H1 (cell line): ENCODE measurements at regions not wholly inside any gene's neighbourhood (a gene's known extent, or its start where the extent isn't known, plus 50 kb on each side); places are given as distances from the start of the nearest gene placed in this dataset.

Experiments
- CTCF ChIA-PET: fragments of 300-600 bp; sonication (Branson Sonifier 250); formaldehyde crosslinking; loops from one replicate; lab custom pipeline; 2021; ENCODE audit not compliant: partially characterized antibody; lab: Charles Lee
- POLR2A ChIA-PET: fragments of 300-600 bp; sonication (Branson Sonifier 250); formaldehyde crosslinking; loops from one replicate; lab custom pipeline; 2021; ENCODE audit warnings: inconsistent platforms; ENCODE audit not compliant: partially characterized antibody; lab: Charles Lee
- DNase-seq, 2 experiments: peaks; one replicate each; pipeline versions ENCODE4 v3.0.0 to v3.0.0-alpha.2; 2010 to 2022; ENCODE audit warnings: low spot score in 2 of 2, low read depth in 1 of 2, mixed read lengths in 1 of 2
- FAIRE-seq: peaks from 2 replicates; lab custom pipeline; 2011; peaks lifted over from hg19 to GRCh38; lab: Jason Lieb, UNC
- H2AFZ ChIP-seq: 2 replicates; pipeline ENCODE4 v1.8.1; 2012; ENCODE audit warnings: low read length, inconsistent platforms
- H2AK5ac ChIP-seq: 2 replicates; pipeline ENCODE4 v1.6.1; 2013; ENCODE audit warnings: low read depth, low read length
- H2BK120ac ChIP-seq: replicated peaks from 2 replicates; pipeline ENCODE3; 2013; ENCODE audit warnings: low read depth, low read length, inconsistent platforms
- H2BK12ac ChIP-seq: 2 replicates; pipeline ENCODE4 v1.6.1; 2013; ENCODE audit warnings: low read depth, low read length
- H2BK15ac ChIP-seq: 2 replicates; pipeline ENCODE4 v1.6.1; 2013; ENCODE audit warnings: low read length
- H2BK20ac ChIP-seq: 2 replicates; pipeline ENCODE4 v1.6.1; 2013; ENCODE audit warnings: low read length
- H2BK5ac ChIP-seq: 2 replicates; pipeline ENCODE4 v1.6.1; 2013; ENCODE audit warnings: low read depth, low read length
- H3K14ac ChIP-seq: 2 replicates; pipeline ENCODE4 v1.6.1; 2013; ENCODE audit warnings: inconsistent platforms; ENCODE audit not compliant: insufficient read length
- H3K18ac ChIP-seq: 2 replicates; pipeline ENCODE4 v1.6.1; 2013; ENCODE audit warnings: low read length; ENCODE audit errors: extremely low read depth
- H3K23ac ChIP-seq: 2 replicates; pipeline ENCODE4 v1.6.1; 2013; ENCODE audit warnings: inconsistent platforms; ENCODE audit not compliant: insufficient read length
- H3K23me2 ChIP-seq: 2 replicates; pipeline ENCODE4 v1.6.1; 2013; ENCODE audit warnings: low read depth, low read length
- H3K27ac ChIP-seq: 2 replicates; pipeline ENCODE4 v1.6.1; 2011; ENCODE audit warnings: low read depth, low read length, inconsistent platforms
- H3K27me3 ChIP-seq, 4 experiments: replicated peaks in 1 of 4; 1 replicate in 1 of 4; 2 replicates in 3 of 4; pipeline versions ENCODE4 v1.6.1 to v1.8.1; 2011 to 2013; ENCODE audit warnings: low read length in 3 of 4, mild to moderate bottlenecking in 3 of 4, inconsistent platforms in 2 of 4, mixed read lengths in 2 of 4, moderate library complexity in 1 of 4; ENCODE audit not compliant: control insufficient read depth in 3 of 4, insufficient read depth in 3 of 4; ENCODE audit errors: extremely low read depth in 1 of 4
- H3K36me3 ChIP-seq, 4 experiments: 2 replicates each; pipeline versions ENCODE4 v1.6.1 to v1.8.1; 2011 to 2013; ENCODE audit warnings: mild to moderate bottlenecking in 4 of 4, low read length in 3 of 4, moderate library complexity in 2 of 4, control low read depth in 1 of 4, inconsistent platforms in 1 of 4; ENCODE audit not compliant: insufficient read depth in 4 of 4, control insufficient read depth in 2 of 4
- H3K4ac ChIP-seq: replicated peaks from 2 replicates; pipeline ENCODE3; 2013; ENCODE audit warnings: low read length, low read depth, mixed read lengths, inconsistent platforms; ENCODE audit not compliant: insufficient read length
- H3K4me1 ChIP-seq, 4 experiments: replicated peaks in 1 of 4; 1 replicate in 1 of 4; 2 replicates in 3 of 4; pipeline versions ENCODE4 v1.6.1 to v1.8.1; 2011 to 2013; ENCODE audit warnings: low read length in 3 of 4, inconsistent platforms in 2 of 4, mixed read lengths in 1 of 4; ENCODE audit not compliant: insufficient read depth in 4 of 4, control insufficient read depth in 3 of 4
- H3K4me2 ChIP-seq, 2 experiments: 2 replicates each; pipeline versions ENCODE4 v1.6.1 to v1.8.1; 2011 to 2013; ENCODE audit warnings: low read depth in 2 of 2, low read length in 2 of 2, control low read depth in 1 of 2, inconsistent platforms in 1 of 2, mild to moderate bottlenecking in 1 of 2; ENCODE audit not compliant: insufficient read depth in 1 of 2
- H3K4me3 ChIP-seq, 4 experiments: fragments of 200-600, 300-600 bp in 1 of 4; sonication (generic), shearing (Covaris generic), sonication (Bioruptor Twin) in 1 of 4; 2 replicates each; pipeline versions ENCODE4 v1.5.1 to v1.8.1; 2011 to 2016; ENCODE audit warnings: low read length in 4 of 4, low read depth in 3 of 4, control low read depth in 2 of 4, inconsistent platforms in 2 of 4, mild to moderate bottlenecking in 2 of 4, mixed read lengths in 1 of 4, moderate library complexity in 1 of 4; ENCODE audit not compliant: insufficient read depth in 2 of 4; ENCODE audit errors: extremely low read depth in 1 of 4
- H3K56ac ChIP-seq: replicated peaks from 2 replicates; pipeline ENCODE3; 2013; ENCODE audit warnings: low read depth, mild to moderate bottlenecking, mixed read lengths, low read length, inconsistent platforms; ENCODE audit not compliant: insufficient read length
- H3K79me1 ChIP-seq: 2 replicates; pipeline ENCODE4 v1.6.1; 2013; ENCODE audit warnings: low read depth, low read length, control low read depth
- H3K79me2 ChIP-seq, 2 experiments: 2 replicates each; pipeline versions ENCODE4 v1.6.1 to v1.8.1; 2012 to 2013; ENCODE audit warnings: low read length in 2 of 2, mild to moderate bottlenecking in 2 of 2, inconsistent platforms in 1 of 2; ENCODE audit not compliant: insufficient read depth in 2 of 2, control insufficient read depth in 1 of 2
- H3K9ac ChIP-seq, 4 experiments: replicated peaks in 1 of 4; 1 replicate in 1 of 4; 2 replicates in 3 of 4; pipeline versions ENCODE4 v1.6.1 to v1.8.1; 2011 to 2013; ENCODE audit warnings: low read depth in 3 of 4, low read length in 3 of 4, control low read depth in 2 of 4, mild to moderate bottlenecking in 2 of 4, moderate library complexity in 2 of 4, inconsistent platforms in 1 of 4; ENCODE audit errors: extremely low read depth in 1 of 4
- H3K9me3 ChIP-seq, 2 experiments: 2 replicates each; pipeline versions ENCODE4 v1.6.1 to v1.8.1; 2012 to 2013; ENCODE audit warnings: mild to moderate bottlenecking in 2 of 2, moderate library complexity in 2 of 2, control low read depth in 1 of 2, inconsistent platforms in 1 of 2, low read depth in 1 of 2, low read length in 1 of 2, mixed read lengths in 1 of 2; ENCODE audit not compliant: insufficient read depth in 2 of 2
- H4K20me1 ChIP-seq, 2 experiments: replicated peaks in 1 of 2; 2 replicates each; pipeline versions ENCODE3 to v1.8.1; 2011 to 2013; ENCODE audit warnings: inconsistent platforms in 2 of 2, low read length in 2 of 2, mild to moderate bottlenecking in 1 of 2; ENCODE audit not compliant: insufficient read depth in 2 of 2, control insufficient read depth in 1 of 2
- H4K5ac ChIP-seq: 2 replicates; pipeline ENCODE4 v1.6.1; 2013; ENCODE audit warnings: low read length, low read depth, mixed read lengths, inconsistent platforms; ENCODE audit not compliant: insufficient read length
- H4K8ac ChIP-seq: 2 replicates; pipeline ENCODE4 v1.8.0; 2013; ENCODE audit warnings: mild to moderate bottlenecking, moderate library complexity, low read length, inconsistent platforms; ENCODE audit not compliant: insufficient read depth; ENCODE audit errors: extremely low read depth
- H4K91ac ChIP-seq: replicated peaks from 2 replicates; pipeline ENCODE3; 2013; ENCODE audit warnings: low read length, mixed read lengths, inconsistent platforms; ENCODE audit not compliant: insufficient read length
- PHF8 ChIP-seq: fragments of 200-600 bp; sonication (generic); conservative IDR thresholded peaks from 2 replicates; pipeline ENCODE4 v1.7.1; 2012; ENCODE audit warnings: low read depth, mild to moderate bottlenecking, inconsistent platforms, low read length, moderate library complexity

GRCh38 chr13:65872448-65872847 lies 1357.7 kb downstream of the PCDH9 start:
- Histone ChIP-seq H3K79me2 (no peaks in the 10 kb centered on the region), H2AFZ (no peak overlapping the region), H4K5ac (no peak overlapping the region), H2BK12ac (no peak overlapping the region), H3K14ac (no peak overlapping the region), H2BK15ac (no peak overlapping the region), H4K20me1 (no peaks in the 10 kb centered on the region), H2AK5ac (no peak overlapping the region), H3K27ac (no peak overlapping the region), H3K18ac (no peak overlapping the region), H3K9ac (no peak overlapping the region), H2BK5ac (no peak overlapping the region), H3K9me3 (no peaks in the 10 kb centered on the region), H3K36me3 (no peaks in the 10 kb centered on the region), H3K4me1 (no peaks in the 10 kb centered on the region), H3K23ac (no peak overlapping the region), H3K4ac (no peak overlapping the region), H2BK120ac (no peak overlapping the region), H3K56ac (no peak overlapping the region), H4K8ac (no peak overlapping the region), H3K23me2 (no peaks in the 10 kb centered on the region), H3K4me2 (no peak overlapping the region), H4K91ac (no peak overlapping the region), H3K4me3 (no peak overlapping the region), H2BK20ac (no peak overlapping the region), H3K27me3 (no peaks in the 10 kb centered on the region), H3K79me1 (no peaks in the 10 kb centered on the region)
- ChIA-PET CTCF (interaction anchor here (2.5 kb wide), 1 partner anchor 10 kb away, joined by 17 read pairs; no protein-coding TSS in a partner anchor), POLR2A (no interaction called here)
- TF ChIP-seq PHF8 = no peak
- DNase-seq (no peak), FAIRE-seq (no peak)
